Progenitor cell of endocrine pancreas (in vitro differentiated cells): ENCODE measurements at regions not wholly inside any gene's neighbourhood (a gene's known extent, or its start where the extent isn't known, plus 50 kb on each side); places are given as distances from the start of the nearest gene placed in this dataset.

ENCODE experiments used
- DNase-seq: peaks from one replicate; pipeline ENCODE4 v3.0.0; 2021; ENCODE audit warnings: low spot score; ENCODE audit not compliant: unreplicated experiment
- H3K27ac Mint-ChIP-seq: 2 replicates; pipeline ENCODE4 v1.8.0; 2021; ENCODE audit warnings: mild to moderate bottlenecking, moderate library complexity, mixed read lengths
- H3K27me3 Mint-ChIP-seq: 2 replicates; pipeline ENCODE4 v1.8.0; 2021; ENCODE audit warnings: mixed read lengths
- H3K36me3 Mint-ChIP-seq: 2 replicates; pipeline ENCODE4 v1.8.0; 2022; ENCODE audit warnings: mixed read lengths; ENCODE audit not compliant: insufficient read depth
- H3K4me1 Mint-ChIP-seq: 2 replicates; pipeline ENCODE4 v1.8.0; 2021; ENCODE audit warnings: low read depth, mixed read lengths
- H3K4me3 Mint-ChIP-seq: 2 replicates; pipeline ENCODE4 v1.8.0; 2021; ENCODE audit warnings: low read depth, mild to moderate bottlenecking, moderate library complexity, mixed read lengths
- H3K9me3 Mint-ChIP-seq: 2 replicates; pipeline ENCODE4 v1.8.0; 2021; ENCODE audit warnings: low read depth, mixed read lengths
- CTCF ChIP-seq: fragments of 200-600 bp; sonication (generic); IDR thresholded peaks from one replicate; pipeline ENCODE4 v1.5.0; 2021; ENCODE audit warnings: antibody characterized with exemption, mild to moderate bottlenecking; ENCODE audit not compliant: unreplicated experiment

- Mint-ChIP-seq H3K4me1 (peaks cover 11% of the 10 kb centered on the region), H3K4me3 (no peak overlapping the region), H3K27me3 (no peaks in the 10 kb centered on the region), H3K9me3 (peaks cover 17% of the 10 kb centered on the region), H3K27ac (no peak overlapping the region), H3K36me3 (peaks cover 3% of the 10 kb centered on the region)
- DNase-seq: no peak
- TF ChIP-seq CTCF: no peak
These were observed 369.5 kb upstream of the SMIM21 start for GRCh38 chr18:75797046-75797445.

GRCh38 chr18:75790796-75791195 lies 363.3 kb upstream of the SMIM21 start:
- no peak for DNase-seq
- Mint-ChIP-seq H3K9me3 (peaks cover 12% of the 10 kb centered on the region), H3K4me1 (peaks cover under 1% of the 10 kb centered on the region), H3K4me3 (no peak overlapping the region), H3K27me3 (no peaks in the 10 kb centered on the region), H3K36me3 (peaks cover 3% of the 10 kb centered on the region), H3K27ac (no peak overlapping the region)
- no peak for TF ChIP-seq CTCF

- Mint-ChIP-seq H3K27ac (no peak overlapping the region), H3K4me1 (peaks cover 4% of the 10 kb centered on the region), H3K36me3 (peaks cover 3% of the 10 kb centered on the region), H3K27me3 (no peaks in the 10 kb centered on the region), H3K4me3 (no peak overlapping the region), H3K9me3 (peaks cover 12% of the 10 kb centered on the region)
- DNase-seq: no peak
- no peak for TF ChIP-seq CTCF
These were observed 362.6 kb upstream of the SMIM21 start for GRCh38 chr18:75790111-75790510.

- H3K9me3 Mint-ChIP-seq: no peaks in the 10 kb centered on the region
- no peaks in the 10 kb centered on the region for H3K36me3 Mint-ChIP-seq
- no peak overlapping the region for H3K27ac Mint-ChIP-seq
- H3K27me3 Mint-ChIP-seq: peaks cover 5% of the 10 kb centered on the region
- peaks cover 4% of the 10 kb centered on the region for H3K4me1 Mint-ChIP-seq
- DNase-seq: no peak
- no peak overlapping the region for H3K4me3 Mint-ChIP-seq
- TF ChIP-seq CTCF: no peak
These were observed 358.3 kb upstream of the SMIM21 start for GRCh38 chr18:75785834-75786233.

GRCh38 chr18:75785206-75785605 lies 357.7 kb upstream of the SMIM21 start:
- Mint-ChIP-seq H3K4me1 (peaks cover 4% of the 10 kb centered on the region), H3K27me3 (peaks cover 5% of the 10 kb centered on the region), H3K36me3 (no peaks in the 10 kb centered on the region), H3K27ac (no peak overlapping the region), H3K4me3 (no peak overlapping the region), H3K9me3 (no peaks in the 10 kb centered on the region)
- TF ChIP-seq CTCF: no peak
- DNase-seq: no peak
